ENCODE measurements at regions not wholly inside any gene's neighbourhood (a gene's known extent, or its start where the extent isn't known, plus 50 kb on each side); places are given as distances from the start of the nearest gene placed in this dataset.

DNA sequence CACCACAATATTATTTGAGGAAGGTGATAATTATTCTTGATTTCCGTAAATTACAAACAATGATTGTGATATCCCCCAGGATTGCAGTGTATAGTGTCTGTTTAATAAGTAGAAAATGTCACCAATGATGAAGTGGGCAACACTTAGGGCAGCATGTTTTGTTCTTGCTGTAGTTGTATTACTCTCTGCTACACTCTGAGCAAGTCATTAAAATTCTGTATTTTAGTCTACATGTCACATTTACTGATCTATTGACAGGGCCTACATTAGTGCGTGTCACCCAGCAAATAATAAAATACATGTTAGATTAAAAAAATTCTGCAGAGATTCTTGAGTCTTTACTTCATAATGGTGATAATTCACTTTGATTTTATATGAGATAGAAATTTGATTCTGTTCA, 247.6 kb downstream of the TMX3 start:
- TF ChIP-seq, protein P1, sequence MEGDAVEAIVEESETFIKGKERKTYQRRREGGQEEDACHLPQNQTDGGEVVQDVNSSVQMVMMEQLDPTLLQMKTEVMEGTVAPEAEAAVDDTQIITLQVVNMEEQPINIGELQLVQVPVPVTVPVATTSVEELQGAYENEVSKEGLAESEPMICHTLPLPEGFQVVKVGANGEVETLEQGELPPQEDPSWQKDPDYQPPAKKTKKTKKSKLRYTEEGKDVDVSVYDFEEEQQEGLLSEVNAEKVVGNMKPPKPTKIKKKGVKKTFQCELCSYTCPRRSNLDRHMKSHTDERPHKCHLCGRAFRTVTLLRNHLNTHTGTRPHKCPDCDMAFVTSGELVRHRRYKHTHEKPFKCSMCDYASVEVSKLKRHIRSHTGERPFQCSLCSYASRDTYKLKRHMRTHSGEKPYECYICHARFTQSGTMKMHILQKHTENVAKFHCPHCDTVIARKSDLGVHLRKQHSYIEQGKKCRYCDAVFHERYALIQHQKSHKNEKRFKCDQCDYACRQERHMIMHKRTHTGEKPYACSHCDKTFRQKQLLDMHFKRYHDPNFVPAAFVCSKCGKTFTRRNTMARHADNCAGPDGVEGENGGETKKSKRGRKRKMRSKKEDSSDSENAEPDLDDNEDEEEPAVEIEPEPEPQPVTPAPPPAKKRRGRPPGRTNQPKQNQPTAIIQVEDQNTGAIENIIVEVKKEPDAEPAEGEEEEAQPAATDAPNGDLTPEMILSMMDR (IDR thresholded peaks at IDR 0.05; ENCODE audit: low read depth, low read length) = no peak
- TF ChIP-seq EZH2phosphoT487 (IDR thresholded peaks at IDR 0.05; ENCODE audit: low read depth) = no peak

Measured in OCI-LY3 (cell line).